GM10266 (cell line): ENCODE measurements at regions not wholly inside any gene's neighbourhood (a gene's known extent, or its start where the extent isn't known, plus 50 kb on each side); places are given as distances from the start of the nearest gene placed in this dataset.

Experiments used
- DNase-seq: peaks from one replicate; pipeline ENCODE4 v3.0.0; 2012; ENCODE audit errors: extremely low spot score
- TF ChIP-seq, protein P1 (sequence below): IDR thresholded peaks from 2 replicates; pipeline ENCODE4 v1.5.1; 2012; ENCODE audit warnings: mild to moderate bottlenecking, low read depth; ENCODE audit not compliant: control insufficient read depth, insufficient read depth; ENCODE audit errors: missing control alignments

DNA sequence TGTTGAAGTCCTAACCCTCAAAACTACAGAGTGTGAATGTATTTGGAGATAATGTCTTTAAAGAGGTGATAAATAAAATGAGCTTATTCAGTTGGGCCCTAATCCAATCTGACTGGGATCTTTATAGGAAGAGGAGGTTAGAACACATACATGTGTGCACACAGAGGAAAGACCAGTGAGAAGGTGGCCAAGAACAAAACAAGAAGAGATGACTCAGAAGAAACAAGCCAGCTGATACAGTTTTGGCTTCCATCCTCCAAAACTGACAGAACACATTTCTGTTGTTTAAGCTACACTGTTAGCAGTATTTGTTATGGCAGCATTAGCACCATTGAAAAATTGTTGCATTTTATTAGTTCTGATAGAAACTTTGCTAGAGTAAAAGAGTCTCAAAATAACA lies 609.3 kb upstream of the IMPG1 start:
- TF ChIP-seq, protein P1, sequence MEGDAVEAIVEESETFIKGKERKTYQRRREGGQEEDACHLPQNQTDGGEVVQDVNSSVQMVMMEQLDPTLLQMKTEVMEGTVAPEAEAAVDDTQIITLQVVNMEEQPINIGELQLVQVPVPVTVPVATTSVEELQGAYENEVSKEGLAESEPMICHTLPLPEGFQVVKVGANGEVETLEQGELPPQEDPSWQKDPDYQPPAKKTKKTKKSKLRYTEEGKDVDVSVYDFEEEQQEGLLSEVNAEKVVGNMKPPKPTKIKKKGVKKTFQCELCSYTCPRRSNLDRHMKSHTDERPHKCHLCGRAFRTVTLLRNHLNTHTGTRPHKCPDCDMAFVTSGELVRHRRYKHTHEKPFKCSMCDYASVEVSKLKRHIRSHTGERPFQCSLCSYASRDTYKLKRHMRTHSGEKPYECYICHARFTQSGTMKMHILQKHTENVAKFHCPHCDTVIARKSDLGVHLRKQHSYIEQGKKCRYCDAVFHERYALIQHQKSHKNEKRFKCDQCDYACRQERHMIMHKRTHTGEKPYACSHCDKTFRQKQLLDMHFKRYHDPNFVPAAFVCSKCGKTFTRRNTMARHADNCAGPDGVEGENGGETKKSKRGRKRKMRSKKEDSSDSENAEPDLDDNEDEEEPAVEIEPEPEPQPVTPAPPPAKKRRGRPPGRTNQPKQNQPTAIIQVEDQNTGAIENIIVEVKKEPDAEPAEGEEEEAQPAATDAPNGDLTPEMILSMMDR: no peak

DNA sequence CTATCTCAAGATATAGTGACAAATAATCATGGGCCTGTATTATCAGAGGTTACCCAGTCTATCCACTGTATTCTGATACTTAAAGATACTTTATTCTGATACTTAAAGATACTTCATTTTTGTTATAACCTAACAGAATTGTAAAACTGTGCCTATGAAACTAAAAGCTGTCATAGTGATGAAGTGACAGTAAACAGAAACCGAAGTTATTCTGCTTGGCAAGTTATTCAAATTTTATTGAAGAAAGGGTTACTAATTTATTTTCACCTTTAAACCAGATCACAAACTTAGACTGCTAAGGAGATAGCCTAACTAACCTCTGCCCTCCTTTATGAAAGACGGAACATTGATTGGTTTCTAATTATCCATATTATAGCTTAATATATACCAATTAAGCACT lies 604.6 kb upstream of the IMPG1 start:
- no peak for DNase-seq
- TF ChIP-seq, protein P1: no peak

More for the DNA sequence above, 609.3 kb upstream of the IMPG1 start:
- no peak for DNase-seq

DNA sequence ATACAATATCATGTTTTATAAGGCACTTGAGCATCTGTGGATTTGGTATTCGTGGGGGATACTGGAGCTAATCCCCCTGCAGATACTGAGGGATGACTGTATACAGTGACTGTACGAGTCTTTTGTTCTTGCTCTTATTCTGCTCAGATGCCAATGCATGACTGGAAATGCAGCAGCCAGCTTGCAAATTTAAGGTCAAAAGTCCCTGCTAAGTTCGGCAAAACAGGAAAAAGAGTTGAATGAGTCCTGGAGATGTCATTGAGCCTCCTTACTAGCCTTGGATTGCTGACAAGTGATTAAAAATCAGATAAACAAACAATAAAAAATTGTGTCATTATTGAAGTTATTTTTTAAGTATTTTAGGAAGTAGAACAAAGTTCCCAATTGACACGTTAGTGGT lies 599.3 kb upstream of the IMPG1 start:
- TF ChIP-seq, protein P1: no peak
- no peak for DNase-seq

DNA sequence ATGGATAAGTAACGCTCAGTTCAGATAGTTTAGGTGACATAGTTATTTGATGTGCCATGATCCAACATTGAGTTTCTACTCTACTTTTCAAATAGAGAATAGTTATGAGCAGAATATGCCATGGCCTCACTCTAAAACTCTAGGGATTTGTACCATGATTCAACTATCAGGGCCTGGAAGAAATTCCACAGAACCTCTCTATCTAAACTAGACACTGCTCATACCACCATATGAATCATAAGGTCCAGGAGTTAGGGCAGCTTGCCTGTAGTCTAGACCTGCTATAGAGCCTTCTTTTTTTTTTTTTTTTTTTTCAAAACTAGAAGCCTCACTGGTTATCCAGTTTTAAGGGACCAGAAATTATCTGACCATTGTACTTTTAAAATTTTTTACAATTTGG lies 571.8 kb upstream of the IMPG1 start:
- TF ChIP-seq, protein P1: no peak
- no peak for DNase-seq

- no peak for DNase-seq
Measured at GRCh38 chr6:76639941-76640340, 567.5 kb upstream of the IMPG1 start.

GRCh38 chr6:76634695-76635094 lies 562.2 kb upstream of the IMPG1 start:
- DNase-seq: no peak
- TF ChIP-seq, protein P1: no peak

More at GRCh38 chr6:76639941-76640340, 567.5 kb upstream of the IMPG1 start:
- TF ChIP-seq, protein P1: no peak

DNA sequence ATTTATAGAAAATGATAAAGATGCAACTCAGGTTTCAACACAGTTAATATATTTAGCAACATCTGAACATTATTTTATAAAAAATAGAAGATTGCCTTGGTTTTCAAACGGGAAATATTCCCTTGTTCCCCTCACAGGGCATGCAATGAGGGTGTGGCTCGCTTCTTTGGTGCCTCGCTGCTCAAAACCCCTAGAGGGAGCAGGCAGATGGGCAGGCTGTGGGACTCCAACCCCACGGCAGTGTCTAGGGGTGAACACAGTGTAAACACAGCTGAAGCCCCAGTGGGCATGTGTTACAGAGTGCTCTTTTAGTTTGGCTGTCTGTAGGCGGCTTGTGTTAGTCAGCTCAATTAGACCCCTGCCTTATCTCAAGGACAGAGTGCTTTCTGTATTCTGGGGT lies 560.8 kb upstream of the IMPG1 start:
- no peak for DNase-seq
- TF ChIP-seq, protein P1: no peak
